RWPE1 (cell line): ENCODE measurements at regions not wholly inside any gene's neighbourhood (a gene's known extent, or its start where the extent isn't known, plus 50 kb on each side); places are given as distances from the start of the nearest gene placed in this dataset.

Source experiments
- CTCF ChIA-PET: fragments of 350-600 bp; sonication (Branson Sonifier 250); formaldehyde crosslinking; extraction: SDS; loops from one replicate; lab custom pipeline; 2021; lab: Yijun Ruan, JAX
- POLR2A ChIA-PET: fragments of 400-600 bp; formaldehyde crosslinking; extraction: SDS; loops from one replicate; lab custom pipeline; 2020; ENCODE audit warnings: antibody characterized with exemption; ENCODE audit not compliant: low non-redundant PET; lab: Yijun Ruan, JAX
- DNase-seq: peaks from one replicate; pipeline ENCODE4 v3.0.0; 2012; ENCODE audit warnings: low spot score
- H3K27ac ChIP-seq: fragments of 450-650 bp; 2 replicates; pipeline ENCODE4 v1.5.1; 2017
- CTCF ChIP-seq: fragments of 450-650 bp; conservative IDR thresholded peaks from 2 replicates; pipeline ENCODE4 v1.5.1; 2017; ENCODE audit warnings: low read depth, mild to moderate bottlenecking

- TF ChIP-seq CTCF, result no peak
- ChIA-PET CTCF (no interaction called here), POLR2A (no interaction called here)
- no peak overlapping the region for H3K27ac ChIP-seq
- no peak for DNase-seq
These were observed 1025.6 kb upstream of the GYPC start for GRCh38 chr2:125630377-125630776.

DNA sequence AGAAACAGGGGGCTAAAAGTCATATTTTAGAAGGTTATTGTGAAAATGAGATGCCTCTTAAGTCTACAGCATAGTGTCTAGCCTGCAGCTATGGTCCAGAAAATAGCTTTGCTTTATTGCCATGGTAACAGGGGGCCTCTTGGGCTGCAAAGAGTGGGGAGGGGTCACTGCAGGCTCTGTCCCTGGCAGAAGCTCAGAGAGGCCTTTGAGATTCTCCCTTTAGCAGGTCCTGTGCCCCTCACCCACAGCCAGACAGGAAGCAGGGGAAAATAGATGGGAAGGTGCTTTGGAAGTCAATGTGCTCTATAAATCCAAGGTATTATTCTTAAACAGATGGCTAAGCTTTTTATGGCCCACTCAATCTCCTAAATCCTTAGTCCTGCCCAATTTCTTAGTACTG lies 1021.3 kb upstream of the GYPC start:
- ChIA-PET POLR2A (no interaction called here), CTCF (no interaction called here)
- H3K27ac ChIP-seq, result no peak overlapping the region
- no peak for DNase-seq
- TF ChIP-seq CTCF, result no peak

- TF ChIP-seq CTCF, result no peak
- DNase-seq, result no peak
- POLR2A ChIA-PET, result no interaction called here
- H3K27ac ChIP-seq, result no peak overlapping the region
- CTCF ChIA-PET, result interaction anchor here (0.5 kb wide), 1 partner anchor 390 kb away, joined by 3 read pairs; no protein-coding TSS in a partner anchor
These were observed 1017.6 kb upstream of the GYPC start for GRCh38 chr2:125638345-125638744.

- no peak for TF ChIP-seq CTCF
- ChIA-PET POLR2A (no interaction called here), CTCF (no interaction called here)
- H3K27ac ChIP-seq, result no peak overlapping the region
- DNase-seq, result no peak
These were observed 1013.9 kb upstream of the GYPC start for GRCh38 chr2:125642032-125642431.

DNA sequence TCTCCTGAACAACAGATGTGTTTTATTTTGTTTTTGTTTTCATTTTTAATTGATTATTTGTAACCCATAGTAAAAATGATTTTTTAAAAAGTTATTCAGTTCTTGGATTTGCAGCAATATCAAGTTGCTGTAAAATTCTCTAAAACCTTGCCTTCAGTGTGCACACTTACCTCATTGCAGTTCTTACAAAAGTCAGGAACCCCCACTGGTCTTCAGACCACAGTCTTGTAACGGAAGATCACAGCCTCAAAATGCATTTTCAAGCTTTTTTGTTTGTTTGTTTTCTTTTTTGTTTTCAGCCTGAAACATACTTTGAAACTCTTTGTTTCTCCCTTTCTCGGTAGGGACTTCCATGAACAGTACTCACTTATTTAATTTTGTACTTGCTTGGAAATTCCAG lies 1012.8 kb upstream of the GYPC start:
- DNase-seq, result no peak
- H3K27ac ChIP-seq, result no peak overlapping the region
- ChIA-PET POLR2A (no interaction called here), CTCF (no interaction called here)
- no peak for TF ChIP-seq CTCF

DNA sequence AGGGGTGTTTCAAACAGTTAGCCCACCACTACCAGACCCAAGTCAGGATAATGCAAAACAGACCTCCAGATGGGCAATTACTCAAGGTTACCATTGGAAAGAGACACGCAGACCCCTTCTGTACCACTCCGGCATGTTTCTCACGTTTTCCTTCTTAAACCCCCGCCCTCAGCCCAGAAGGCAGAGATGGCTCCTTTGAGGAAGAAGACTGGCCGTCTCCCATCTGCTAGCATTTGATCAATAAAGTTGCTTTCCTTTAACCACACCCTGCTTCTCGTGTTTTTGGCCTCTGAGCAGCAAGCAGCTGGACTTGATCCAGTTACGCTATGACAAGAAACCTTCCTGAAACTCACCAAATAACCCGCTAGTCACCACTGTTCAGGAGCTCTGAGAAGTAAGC lies 1012.4 kb upstream of the GYPC start:
- H3K27ac ChIP-seq, result no peak overlapping the region
- CTCF ChIA-PET, result no interaction called here
- POLR2A ChIA-PET, result no interaction called here
- no peak for DNase-seq
- no peak for TF ChIP-seq CTCF

DNA sequence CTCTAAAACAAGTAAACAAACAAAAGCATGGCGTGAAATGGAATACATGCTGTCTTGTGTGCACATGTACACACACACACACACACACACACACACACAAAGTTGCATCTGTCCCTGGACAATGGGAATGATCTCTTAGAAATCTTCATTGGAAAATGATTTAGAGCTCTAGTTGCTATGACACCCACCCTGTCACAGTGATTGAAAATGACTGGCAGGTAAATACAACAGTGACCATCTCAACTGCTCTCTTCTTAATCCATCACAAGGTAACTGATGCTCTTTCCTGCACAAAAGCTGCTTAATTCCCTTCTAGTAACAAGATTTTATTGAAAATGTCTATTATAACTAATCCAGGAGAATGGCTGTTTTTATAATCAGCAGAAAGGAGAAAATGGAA lies 1011.7 kb upstream of the GYPC start:
- H3K27ac ChIP-seq, result no peak overlapping the region
- POLR2A ChIA-PET, result interaction anchor here (0.6 kb wide), 1 partner anchor 10 kb away, joined by 3 read pairs; no protein-coding TSS in a partner anchor
- DNase-seq, result no peak
- TF ChIP-seq CTCF, result no peak
- CTCF ChIA-PET, result no interaction called here
